GM19035 (cell line): ENCODE measurements at regions not wholly inside any gene's neighbourhood (a gene's known extent, or its start where the extent isn't known, plus 50 kb on each side); places are given as distances from the start of the nearest gene placed in this dataset.
"Not testable (repeated sequence)": the region's sequence is repeated elsewhere in the genome, so short reads cannot be mapped to it uniquely, and the experiment has no call there.

Experiments used
- ATAC-seq: cut with Tn5 transposase; IDR thresholded peaks from one replicate; pipeline ENCODE4 v1.9.1; 2021; ENCODE audit not compliant: unreplicated experiment

GRCh38 chr18:28485210-28485801, 308.4 kb upstream of the CDH2 start:
- no peak for ATAC-seq

- no peak for ATAC-seq
Observed at GRCh38 chr18:28478531-28478930, 301.6 kb upstream of the CDH2 start.

DNA sequence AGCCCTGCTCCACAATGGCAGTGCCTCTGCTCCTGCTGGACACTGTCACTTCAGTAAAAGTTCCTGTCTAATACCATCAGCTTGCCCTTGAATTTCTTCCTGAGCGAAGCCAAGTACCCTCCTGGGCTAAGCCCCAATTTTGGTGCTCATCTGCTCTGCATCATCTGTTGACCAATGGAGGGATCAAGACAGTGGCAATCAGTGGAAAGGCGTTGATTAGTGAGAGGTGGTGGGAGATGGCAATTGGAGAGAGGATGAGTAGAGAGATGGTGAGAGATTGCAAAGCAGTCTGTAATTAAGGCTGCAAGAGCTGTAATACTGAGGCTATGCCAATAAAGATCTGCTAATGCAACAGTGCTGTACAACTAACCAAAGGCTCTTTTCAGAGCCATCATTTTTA, 299.4 kb upstream of the CDH2 start:
- no peak for ATAC-seq

DNA sequence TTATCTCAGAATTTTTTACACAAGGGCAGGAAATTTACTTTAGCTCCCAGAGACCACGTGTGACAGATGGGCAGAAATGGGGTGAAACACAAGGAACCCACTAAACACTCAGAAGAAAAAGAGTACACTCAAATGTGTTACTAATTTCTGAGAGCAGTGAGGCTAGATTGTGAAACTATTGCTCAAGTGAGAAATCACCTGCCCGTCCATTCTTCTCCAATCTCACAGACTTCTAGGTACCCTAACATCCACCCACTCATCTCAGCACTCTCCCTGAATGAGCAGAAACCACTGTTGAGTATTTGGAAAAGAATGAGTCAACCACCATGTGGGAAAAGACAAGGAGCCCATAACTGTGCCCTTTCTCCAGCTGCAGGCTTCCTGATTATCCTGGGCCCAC, 293.0 kb upstream of the CDH2 start:
- no peak for ATAC-seq

DNA sequence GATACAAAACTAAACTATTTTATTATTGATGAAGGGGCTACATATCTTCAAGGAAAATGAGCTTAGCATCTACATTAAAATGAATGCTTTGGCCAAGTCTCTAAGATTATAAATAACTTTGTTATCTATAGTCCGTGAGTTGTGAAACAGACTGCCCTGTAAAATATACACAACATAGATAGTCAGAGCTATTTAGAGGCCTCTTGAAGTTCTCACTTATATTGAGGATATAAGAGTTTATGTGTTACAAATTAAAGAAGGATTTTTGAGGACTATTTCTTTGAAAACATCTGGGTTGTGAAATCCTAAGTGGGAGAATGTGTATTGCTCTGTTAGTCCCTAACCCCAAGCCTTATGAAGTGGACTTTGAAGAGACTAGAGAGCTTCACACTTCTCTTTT, 292.0 kb upstream of the CDH2 start:
- no peak for ATAC-seq

GRCh38 chr18:28466204-28466603, 289.3 kb upstream of the CDH2 start:
- no peak for ATAC-seq

DNA sequence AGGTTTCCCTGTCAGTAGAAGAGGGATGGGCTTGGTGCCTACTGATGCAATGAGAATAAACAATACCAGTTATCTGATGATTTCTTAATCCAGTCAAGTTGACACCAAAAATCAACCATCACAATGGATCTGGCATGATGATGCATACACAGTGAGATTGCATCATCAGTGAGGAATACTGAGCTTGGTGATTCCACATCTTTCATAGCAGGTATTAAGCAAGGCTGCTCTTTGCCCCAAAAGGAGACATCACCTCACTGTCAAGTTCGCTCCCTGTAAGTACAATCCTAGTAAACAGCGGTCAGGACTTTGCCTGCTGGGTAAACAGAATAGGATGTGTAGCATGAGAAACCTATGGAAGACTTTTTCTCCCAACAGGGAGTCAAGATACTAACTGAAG, 282.7 kb upstream of the CDH2 start:
- ATAC-seq, result no peak

DNA sequence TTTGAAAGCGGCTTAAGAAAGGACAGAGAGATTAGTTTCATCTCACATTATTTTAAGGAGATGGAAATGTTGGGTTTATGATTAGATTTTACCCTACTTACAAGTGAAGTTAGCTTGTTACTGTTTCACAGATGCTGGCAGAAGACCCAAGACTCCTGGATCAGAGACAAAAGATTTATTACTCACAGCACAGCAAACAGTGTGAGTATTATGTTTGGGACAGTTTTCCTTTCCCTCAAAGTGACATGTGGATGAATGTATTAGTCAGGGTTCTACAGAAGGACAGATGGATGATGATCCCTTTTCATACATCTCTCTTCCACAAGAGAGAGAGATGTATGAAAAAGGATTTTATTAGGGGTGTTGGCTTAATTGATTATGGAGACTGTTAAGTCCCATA, 281.8 kb upstream of the CDH2 start:
- no peak for ATAC-seq

GRCh38 chr18:28457784-28458183, 280.9 kb upstream of the CDH2 start:
- no peak for ATAC-seq

GRCh38 chr18:28455971-28456370, 279.0 kb upstream of the CDH2 start:
- no peak for ATAC-seq

DNA sequence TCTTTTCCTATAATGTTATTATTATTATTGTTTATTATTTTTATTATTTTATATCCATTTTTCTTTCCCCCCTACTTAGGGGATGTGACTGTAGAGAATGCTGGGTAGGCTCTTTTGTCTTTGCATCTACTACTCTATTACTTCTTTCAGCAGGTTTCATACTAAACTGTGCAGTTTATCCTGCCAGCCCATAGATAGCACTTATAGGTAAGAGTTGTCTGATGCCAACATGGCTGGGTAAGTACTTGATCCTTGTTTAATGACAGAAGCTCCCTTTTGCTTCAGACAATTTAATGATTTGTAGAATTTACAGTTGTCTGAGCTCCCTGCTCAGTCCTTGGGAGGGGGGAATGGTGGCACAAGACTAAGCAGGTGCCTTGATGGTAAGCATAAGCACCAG, 262.9 kb upstream of the CDH2 start:
- ATAC-seq, result no peak

DNA sequence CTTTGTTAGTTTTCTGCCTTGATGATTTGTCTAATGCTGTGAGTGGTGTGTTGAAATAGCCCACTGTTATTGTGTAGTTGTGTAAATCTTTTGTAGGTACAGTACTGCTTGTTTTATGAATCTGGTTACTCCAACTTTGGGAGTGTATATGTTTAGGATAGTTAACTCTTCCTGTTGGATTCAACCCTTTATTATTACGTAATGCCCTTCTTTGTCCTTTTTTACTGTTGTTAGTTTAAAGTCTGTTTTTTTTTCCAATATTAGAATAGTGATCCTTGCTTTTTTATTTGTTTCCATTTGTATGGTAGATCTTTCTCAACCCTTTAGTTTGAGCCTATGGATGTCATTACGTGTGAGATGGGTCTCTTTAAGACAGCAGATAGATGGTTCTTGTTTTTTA, 261.5 kb upstream of the CDH2 start:
- no peak for ATAC-seq

- no peak for ATAC-seq
Observed at GRCh38 chr18:28432339-28432738, 255.4 kb upstream of the CDH2 start.

- ATAC-seq, result no peak
Observed at GRCh38 chr18:28425886-28426285, 249.0 kb upstream of the CDH2 start.

DNA sequence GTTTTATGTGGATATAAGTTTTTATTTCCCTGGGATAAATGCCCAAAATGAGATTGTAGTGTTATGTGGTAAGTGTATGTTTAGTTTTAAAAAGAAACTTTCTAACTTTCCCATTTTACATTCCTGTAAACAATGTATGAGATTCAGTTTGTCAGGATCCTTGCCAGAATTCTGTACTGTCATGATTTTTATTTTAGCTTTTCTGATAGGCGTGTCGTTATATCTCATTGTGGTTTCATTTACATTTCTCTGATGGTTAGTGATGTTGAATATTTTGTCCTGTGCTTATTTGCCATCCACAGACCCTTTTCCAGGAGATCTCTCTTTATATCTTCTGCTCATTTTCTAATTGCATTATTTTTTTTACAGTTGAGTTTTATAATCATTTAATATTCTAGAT, 245.6 kb upstream of the CDH2 start:
- ATAC-seq, result no peak

GRCh38 chr18:28421950-28422349, 245.0 kb upstream of the CDH2 start:
- ATAC-seq, result not testable (repeated sequence)

DNA sequence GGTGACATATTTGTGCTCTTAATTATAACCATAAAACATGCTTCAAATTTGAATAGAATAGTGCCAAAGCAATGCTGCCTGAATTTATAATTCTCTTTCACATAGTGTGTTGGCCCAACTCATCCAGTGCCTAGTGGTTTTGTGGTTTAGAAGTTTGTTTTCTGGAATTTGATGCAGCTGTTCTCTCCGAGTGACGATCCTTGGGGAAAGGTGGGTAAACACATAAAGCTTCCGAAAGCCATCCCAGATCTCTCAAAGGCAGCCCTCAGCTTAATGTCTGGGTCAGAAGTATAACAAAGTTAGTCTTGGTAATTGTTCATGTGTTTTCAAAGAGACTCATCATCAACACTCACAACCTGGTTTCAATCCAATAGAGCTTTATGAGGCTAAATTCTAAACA, 235.6 kb upstream of the CDH2 start:
- no peak for ATAC-seq

DNA sequence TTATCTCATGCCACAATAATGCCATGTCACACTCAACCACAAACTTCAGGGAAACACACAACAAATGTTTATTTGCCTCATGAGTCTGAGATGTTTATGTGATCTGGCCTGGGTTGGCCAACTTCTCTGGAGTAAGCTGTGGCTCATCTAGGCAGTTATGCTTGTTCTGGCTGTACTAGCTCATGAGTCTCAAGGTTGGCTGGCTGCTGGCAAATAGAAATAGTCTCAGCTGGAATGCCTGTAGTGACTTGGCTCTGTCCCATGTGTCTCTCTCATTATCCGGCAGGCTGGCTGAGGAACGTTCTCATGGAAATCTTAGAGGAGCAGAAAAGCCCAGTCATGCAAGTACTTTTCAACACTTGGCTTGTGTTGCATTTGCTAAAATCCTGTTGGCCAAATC, 234.9 kb upstream of the CDH2 start:
- no peak for ATAC-seq

DNA sequence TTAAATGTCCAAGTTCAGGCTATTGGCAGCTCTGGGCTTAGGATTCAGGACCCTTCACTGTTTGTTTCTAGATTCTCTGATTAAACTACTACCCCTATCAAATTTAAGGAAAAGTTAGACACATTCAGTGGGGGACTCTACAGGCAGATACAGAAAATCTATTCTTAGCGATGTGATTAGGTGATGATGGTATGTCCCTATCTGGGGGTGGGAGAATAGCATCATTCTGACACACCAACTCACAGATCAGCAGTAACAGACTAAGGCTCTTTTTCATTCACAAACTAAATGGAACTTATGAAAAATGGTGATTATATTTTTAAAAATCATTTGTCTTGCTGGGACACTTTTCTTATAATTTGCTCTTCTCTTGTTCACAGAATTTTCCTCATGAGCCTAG, 232.9 kb upstream of the CDH2 start:
- ATAC-seq, result no peak

GRCh38 chr18:28408528-28408927, 231.6 kb upstream of the CDH2 start:
- ATAC-seq, result no peak

DNA sequence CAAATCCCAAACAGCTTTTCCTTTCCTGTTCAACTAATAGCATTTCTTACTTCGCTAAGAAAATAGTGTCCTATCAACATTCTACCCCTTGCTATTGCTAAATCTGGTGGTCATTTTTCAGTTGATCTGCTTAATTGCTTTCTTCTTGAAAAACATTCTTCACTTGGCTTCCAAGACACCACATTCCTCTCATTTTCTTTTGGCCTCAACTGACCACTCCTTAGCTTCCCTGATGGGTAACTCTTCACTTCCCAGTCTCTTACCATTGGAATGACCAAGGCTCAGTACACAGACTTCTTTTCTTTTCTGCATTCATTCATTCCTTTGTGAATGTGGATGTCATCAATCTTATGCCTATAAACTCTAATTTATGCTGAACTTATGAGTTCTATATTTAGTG, 230.8 kb upstream of the CDH2 start:
- ATAC-seq, result no peak

DNA sequence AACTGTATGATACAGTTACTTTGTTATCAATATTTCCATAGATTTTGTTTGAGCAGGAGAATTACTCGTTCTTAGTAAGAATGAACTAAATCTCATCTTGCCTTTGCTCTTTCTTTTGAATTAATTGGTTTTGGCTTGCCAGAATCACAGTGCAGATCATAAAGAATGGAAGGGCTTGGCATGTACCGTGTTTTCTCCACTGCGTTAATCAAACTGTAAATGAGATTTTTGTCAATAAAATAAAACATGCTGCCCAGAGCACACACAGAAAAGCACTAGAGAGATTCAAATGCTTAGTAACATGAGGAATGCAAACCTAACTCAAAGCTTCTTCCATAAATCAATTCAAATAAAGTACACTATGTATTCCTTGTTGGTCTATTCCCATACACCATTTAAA, 229.6 kb upstream of the CDH2 start:
- no peak for ATAC-seq

GRCh38 chr18:28404694-28405093, 227.8 kb upstream of the CDH2 start:
- no peak for ATAC-seq
